MCF 10A (cell line): ENCODE measurements at regions not wholly inside any gene's neighbourhood (a gene's known extent, or its start where the extent isn't known, plus 50 kb on each side); places are given as distances from the start of the nearest gene placed in this dataset.

ENCODE experiments used
- BruUV-seq: library from RNA; stranded (reverse); fragments of 400-500 nt; replicated peaks from 2 replicates; lab custom pipeline; 2021; lab: Mats Ljungman, UMichigan
- CTCF ChIA-PET: fragments of 300-600 bp; sonication (Branson Sonifier 250); formaldehyde crosslinking; extraction: SDS; loops from one replicate; lab custom pipeline; 2021; ENCODE audit warnings: antibody characterized with exemption, inconsistent platforms; lab: Yijun Ruan, JAX
- POLR2A ChIA-PET: fragments of 300-600, 350-650 bp; sonication (Branson Sonifier 250); formaldehyde crosslinking; extraction: SDS; loops from one replicate; lab custom pipeline; 2020; ENCODE audit warnings: antibody characterized with exemption, inconsistent platforms; lab: Yijun Ruan, JAX
- DNase-seq: peaks from one replicate; pipeline ENCODE4 v3.0.0-alpha.2; 2018; ENCODE audit not compliant: unreplicated experiment
- H3K27ac Mint-ChIP-seq: one replicate; pipeline ENCODE4 v1.8.0; 2022; ENCODE audit warnings: mild to moderate bottlenecking, low read depth, mixed read lengths; ENCODE audit not compliant: unreplicated experiment
- H3K27me3 Mint-ChIP-seq: one replicate; pipeline ENCODE4 v1.8.0; 2022; ENCODE audit warnings: mixed read lengths; ENCODE audit not compliant: insufficient read depth, unreplicated experiment
- H3K36me3 Mint-ChIP-seq: one replicate; pipeline ENCODE4 v1.8.0; 2022; ENCODE audit warnings: mild to moderate bottlenecking, moderate library complexity, mixed read lengths; ENCODE audit not compliant: insufficient read depth, unreplicated experiment
- H3K4me1 Mint-ChIP-seq: one replicate; pipeline ENCODE4 v1.8.0; 2022; ENCODE audit warnings: mixed read lengths; ENCODE audit not compliant: insufficient read depth, unreplicated experiment
- H3K4me3 Mint-ChIP-seq: one replicate; pipeline ENCODE4 v1.8.0; 2022; ENCODE audit warnings: mild to moderate bottlenecking, moderate library complexity, mixed read lengths; ENCODE audit not compliant: unreplicated experiment
- H3K9me3 Mint-ChIP-seq: one replicate; pipeline ENCODE4 v1.8.0; 2022; ENCODE audit warnings: mixed read lengths; ENCODE audit not compliant: unreplicated experiment
- CTCF ChIP-seq: fragments of 200-600 bp; IDR thresholded peaks from one replicate; pipeline ENCODE4 v1.8.0; 2022; ENCODE audit warnings: antibody characterized with exemption, mild to moderate bottlenecking; ENCODE audit not compliant: unreplicated experiment
- intact Hi-C: fragments of 100-400 bp; cut with micrococcal nuclease; formaldehyde crosslinking; loops from 2 replicates; pipeline ENCODE4 v1.14.1; 2022

GRCh38 chr2:16002575-16002974, 62.2 kb downstream of the MYCN start:
- intact Hi-C loops, result no loop called here
- ChIA-PET POLR2A (no interaction called here), CTCF (no interaction called here)
- TF ChIP-seq CTCF, result no peak
- no peaks in the 10 kb centered on the region for H3K27me3 Mint-ChIP-seq
- DNase-seq, result no peak
- no peak overlapping the region for H3K4me3 Mint-ChIP-seq
- H3K36me3 Mint-ChIP-seq, result no peaks in the 10 kb centered on the region
- no TSS peak for BruUV-seq
- peaks cover 17% of the 10 kb centered on the region for H3K9me3 Mint-ChIP-seq
- H3K27ac Mint-ChIP-seq, result no peak overlapping the region
- peaks cover 6% of the 10 kb centered on the region for H3K4me1 Mint-ChIP-seq

- no peaks in the 10 kb centered on the region for H3K27me3 Mint-ChIP-seq
- TF ChIP-seq CTCF, result no peak
- H3K9me3 Mint-ChIP-seq, result peaks cover 17% of the 10 kb centered on the region
- ChIA-PET CTCF (interaction anchor here (0.7 kb wide), 1 partner anchor 353 kb away, joined by 3 read pairs; no protein-coding TSS in a partner anchor), POLR2A (no interaction called here)
- peaks cover 6% of the 10 kb centered on the region for H3K4me1 Mint-ChIP-seq
- H3K36me3 Mint-ChIP-seq, result no peaks in the 10 kb centered on the region
- no peak overlapping the region for H3K4me3 Mint-ChIP-seq
- DNase-seq, result no peak
- no peak overlapping the region for H3K27ac Mint-ChIP-seq
- BruUV-seq, result no TSS peak
- intact Hi-C loops, result no loop called here
Measured at GRCh38 chr2:16002144-16002543, 61.8 kb downstream of the MYCN start.

GRCh38 chr2:16000642-16001041, 60.3 kb downstream of the MYCN start:
- POLR2A ChIA-PET, result interaction anchor here (0.6 kb wide), 1 partner anchor 15 kb away, joined by 3 read pairs; no protein-coding TSS in a partner anchor

More at GRCh38 chr2:16000642-16001041, 60.3 kb downstream of the MYCN start:
- Mint-ChIP-seq H3K9me3 (peaks cover 16% of the 10 kb centered on the region), H3K27ac (no peak overlapping the region), H3K27me3 (no peaks in the 10 kb centered on the region), H3K36me3 (no peaks in the 10 kb centered on the region), H3K4me1 (no peaks in the 10 kb centered on the region), H3K4me3 (no peak overlapping the region)
- BruUV-seq, result no TSS peak
- intact Hi-C loops, result no loop called here
- CTCF ChIA-PET, result no interaction called here
- TF ChIP-seq CTCF, result no peak
- DNase-seq, result no peak
